H54 (cell line): ENCODE measurements at regions not wholly inside any gene's neighbourhood (a gene's known extent, or its start where the extent isn't known, plus 50 kb on each side); places are given as distances from the start of the nearest gene placed in this dataset.
A peak's percentile ranks its signal among the peaks of the same experiment; 100 is the strongest.

Experiments
- DNase-seq: peaks from one replicate; pipeline ENCODE4 v3.0.0; 2011; ENCODE audit warnings: low spot score, mixed read lengths; ENCODE audit not compliant: insufficient read length
- FAIRE-seq: peaks from 3 replicates; lab custom pipeline; 2011; peaks lifted over from hg19 to GRCh38; lab: Jason Lieb, UNC
- POLR2A ChIP-seq: IDR thresholded peaks from 2 replicates; pipeline ENCODE4 v1.6.1; 2011; ENCODE audit warnings: low read depth, mild to moderate bottlenecking, low read length

- DNase-seq (no peak), FAIRE-seq (no peak)
- no peak for TF ChIP-seq POLR2A
Observed at GRCh38 chr9:78574354-78575045, 277.6 kb downstream of the PSAT1 start.

- DNase-seq (no peak), FAIRE-seq (no peak)
- no peak for TF ChIP-seq POLR2A
Observed at GRCh38 chr9:78575081-78575480, 278.2 kb downstream of the PSAT1 start.

GRCh38 chr9:78575771-78576170, 278.8 kb downstream of the PSAT1 start:
- TF ChIP-seq POLR2A: no peak
- DNase-seq (no peak), FAIRE-seq (peak; percentile 23)

- no peak for TF ChIP-seq POLR2A
- FAIRE-seq (no peak), DNase-seq (no peak)
Observed at GRCh38 chr9:78577156-78577906, 280.4 kb downstream of the PSAT1 start.

GRCh38 chr9:78578072-78578471, 281.1 kb downstream of the PSAT1 start:
- DNase-seq (no peak), FAIRE-seq (no peak)
- no peak for TF ChIP-seq POLR2A

GRCh38 chr9:78582821-78583220, 285.9 kb downstream of the PSAT1 start:
- peak; percentile 67 for FAIRE-seq
- no peak for TF ChIP-seq POLR2A

GRCh38 chr9:78584589-78584988, 287.7 kb downstream of the PSAT1 start:
- DNase-seq (no peak), FAIRE-seq (peak; percentile 89)
- no peak for TF ChIP-seq POLR2A

More at GRCh38 chr9:78582821-78583220, 285.9 kb downstream of the PSAT1 start:
- no peak for DNase-seq

GRCh38 chr9:78585909-78586308, 289.0 kb downstream of the PSAT1 start:
- no peak for TF ChIP-seq POLR2A
- DNase-seq: no peak
- peak; percentile 30 for FAIRE-seq

- DNase-seq (no peak), FAIRE-seq (no peak)
- no peak for TF ChIP-seq POLR2A
Observed at GRCh38 chr9:78590068-78590467, 293.1 kb downstream of the PSAT1 start.

GRCh38 chr9:78592811-78593210, 295.9 kb downstream of the PSAT1 start:
- FAIRE-seq (no peak), DNase-seq (no peak)
- no peak for TF ChIP-seq POLR2A

- peak; percentile 71 for FAIRE-seq
- TF ChIP-seq POLR2A: no peak
- DNase-seq: no peak
Observed at GRCh38 chr9:78595200-78595945, 298.4 kb downstream of the PSAT1 start.

GRCh38 chr9:78596346-78596745, 299.4 kb downstream of the PSAT1 start:
- DNase-seq: no peak
- FAIRE-seq: no peak
- TF ChIP-seq POLR2A: no peak

- DNase-seq: no peak
- TF ChIP-seq POLR2A: no peak
- no peak for FAIRE-seq
Observed at GRCh38 chr9:78598120-78598519, 301.2 kb downstream of the PSAT1 start.

- no peak for TF ChIP-seq POLR2A
- DNase-seq: no peak
- FAIRE-seq: no peak
Observed at GRCh38 chr9:78599926-78600325, 303.0 kb downstream of the PSAT1 start.

- DNase-seq: peak; percentile 33
Observed at GRCh38 chr9:78601957-78602565, 305.1 kb downstream of the PSAT1 start.

More at GRCh38 chr9:78601957-78602565, 305.1 kb downstream of the PSAT1 start:
- FAIRE-seq: peak; percentile 97
- TF ChIP-seq POLR2A: no peak
